Coronary artery (tissue), 2 donors: ENCODE measurements at regions not wholly inside any gene's neighbourhood (a gene's known extent, or its start where the extent isn't known, plus 50 kb on each side); places are given as distances from the start of the nearest gene placed in this dataset.
A peak's percentile ranks its signal among the peaks of the same experiment; 100 is the strongest.

Experiments
- DNase-seq: peaks from one replicate; pipeline ENCODE4 v3.0.0-alpha.2; 2017; ENCODE audit warnings: low spot score
- H3K27ac ChIP-seq, 2 donors: fragments of 200-600 bp; sonication (generic); one replicate each; pipeline ENCODE4 v1.5.1; 2016 to 2019
- H3K4me3 ChIP-seq: fragments of 200-600 bp; sonication (generic); 2 replicates; pipeline ENCODE4 v1.5.1; 2016; ENCODE audit warnings: mild to moderate bottlenecking, moderate library complexity
- CTCF ChIP-seq: fragments of 200-600 bp; sonication (generic); IDR thresholded peaks from one replicate; pipeline ENCODE4 v1.5.1; 2019; ENCODE audit warnings: antibody characterized with exemption

GRCh38 chr2:215606219-215606618 is 170.4 kb upstream of the FN1 start:
- no peak overlapping the region for H3K4me3 ChIP-seq
- no peak for DNase-seq
- TF ChIP-seq CTCF: no peak
- H3K27ac ChIP-seq: no peak overlapping the region

DNA sequence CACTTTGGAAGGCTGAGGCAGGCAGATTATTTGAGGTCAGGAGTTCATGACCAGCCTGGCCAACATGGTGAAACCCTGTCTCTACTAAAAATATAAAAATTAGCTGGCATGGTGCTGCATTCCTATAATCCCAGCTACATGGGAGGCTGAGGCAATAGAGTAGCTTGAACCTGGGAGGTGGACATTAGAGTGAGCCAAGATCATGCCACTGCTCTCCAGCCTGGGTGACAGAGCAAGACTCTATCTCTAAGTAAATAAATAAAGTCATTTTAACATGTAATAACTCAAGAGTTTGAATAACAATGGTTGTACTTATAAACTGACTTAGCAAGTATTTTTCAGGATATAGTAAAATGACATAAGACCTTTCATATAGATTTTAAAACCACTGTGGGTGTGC is 169.3 kb upstream of the FN1 start:
- no peak overlapping the region for H3K4me3 ChIP-seq
- TF ChIP-seq CTCF: no peak
- H3K27ac ChIP-seq: peak overlapping the region in 1 of 2 donors; percentile 20
- no peak for DNase-seq

GRCh38 chr2:215604606-215605005 is 168.7 kb upstream of the FN1 start:
- peak overlapping the region in 1 of 2 donors; percentile 20 for H3K27ac ChIP-seq
- TF ChIP-seq CTCF: no peak
- no peak overlapping the region for H3K4me3 ChIP-seq
- no peak for DNase-seq

- TF ChIP-seq CTCF: no peak
Measured at GRCh38 chr2:215603440-215603839, 167.6 kb upstream of the FN1 start.

GRCh38 chr2:215602997-215603396 is 167.1 kb upstream of the FN1 start:
- no peak for TF ChIP-seq CTCF
- Histone ChIP-seq H3K4me3 (no peak overlapping the region), H3K27ac (no peak overlapping the region)
- no peak for DNase-seq

More at GRCh38 chr2:215603440-215603839, 167.6 kb upstream of the FN1 start:
- Histone ChIP-seq H3K4me3 (no peak overlapping the region), H3K27ac (no peak overlapping the region)
- DNase-seq: no peak

- Histone ChIP-seq H3K27ac (peak overlapping the region in 1 of 2 donors; percentile 26), H3K4me3 (no peak overlapping the region)
- no peak for TF ChIP-seq CTCF
- no peak for DNase-seq
Measured at GRCh38 chr2:215601990-215602721, 166.3 kb upstream of the FN1 start.

GRCh38 chr2:215601526-215601925 is 165.7 kb upstream of the FN1 start:
- no peak for TF ChIP-seq CTCF
- Histone ChIP-seq H3K4me3 (no peak overlapping the region), H3K27ac (peak overlapping the region in 1 of 2 donors; percentile 26)
- DNase-seq: no peak
